Neural cell (in vitro differentiated cells): ENCODE measurements at regions not wholly inside any gene's neighbourhood (a gene's known extent, or its start where the extent isn't known, plus 50 kb on each side); places are given as distances from the start of the nearest gene placed in this dataset.
A peak's percentile ranks its signal among the peaks of the same experiment; 100 is the strongest.

Source experiments
- H2AFZ ChIP-seq: fragments of 200-600, 300-800 bp; sonication (generic), shearing (Covaris generic); 2 replicates; pipeline ENCODE4 v1.6.0; 2014; ENCODE audit warnings: low read depth, mild to moderate bottlenecking, antibody characterized with exemption, low read length, moderate library complexity
- H3F3A ChIP-seq: fragments of 200-600 bp; shearing (Covaris generic); 2 replicates; pipeline ENCODE4 v1.6.1; 2016; ENCODE audit warnings: mild to moderate bottlenecking, moderate library complexity, mixed read lengths, antibody characterized with exemption, low read length; ENCODE audit not compliant: insufficient read depth, poor library complexity, severe bottlenecking
- H3K27ac ChIP-seq: fragments of 200-600, 300-800 bp; sonication (generic), shearing (Covaris generic); 2 replicates; pipeline ENCODE4 v1.5.1; 2014; ENCODE audit warnings: mild to moderate bottlenecking, low read length, moderate library complexity
- H3K27me3 ChIP-seq: fragments of 300-800, 200-600 bp; sonication (generic), shearing (Covaris generic); 2 replicates; pipeline ENCODE4 v1.6.0; 2014; ENCODE audit warnings: mild to moderate bottlenecking, low read depth, low read length, moderate library complexity; ENCODE audit not compliant: insufficient read depth
- H3K36me3 ChIP-seq: fragments of 300-800, 200-600 bp; sonication (generic), shearing (Covaris generic); 2 replicates; pipeline ENCODE4 v1.5.1; 2014; ENCODE audit warnings: mild to moderate bottlenecking, antibody characterized with exemption, low read length, moderate library complexity; ENCODE audit not compliant: insufficient read depth
- H3K4me2 ChIP-seq: fragments of 300-800, 200-600 bp; sonication (generic), shearing (Covaris generic); 2 replicates; pipeline ENCODE4 v1.6.0; 2014; ENCODE audit warnings: mild to moderate bottlenecking, low read length
- H3K4me3 ChIP-seq: fragments of 300-800, 200-600 bp; sonication (generic), shearing (Covaris generic); 2 replicates; pipeline ENCODE4 v1.5.1; 2014; ENCODE audit warnings: mild to moderate bottlenecking, low read length, moderate library complexity
- H3K79me2 ChIP-seq: fragments of 200-600 bp; shearing (Covaris generic); replicated peaks from 2 replicates; pipeline ENCODE4 v1.6.0; 2014; ENCODE audit warnings: mild to moderate bottlenecking, low read length, moderate library complexity; ENCODE audit not compliant: insufficient read depth
- H3K9ac ChIP-seq: fragments of 300-800, 200-600 bp; sonication (generic), shearing (Covaris generic); 2 replicates; pipeline ENCODE4 v1.6.1; 2016; ENCODE audit warnings: mild to moderate bottlenecking, low read length, mixed read lengths
- H3K9me2 ChIP-seq: fragments of 200-600 bp; shearing (Covaris generic); 2 replicates; pipeline ENCODE4 v1.6.1; 2016; ENCODE audit warnings: mild to moderate bottlenecking, low read length, mixed read lengths; ENCODE audit not compliant: insufficient read depth
- H3K9me3 ChIP-seq: fragments of 200-600, 300-800 bp; sonication (generic), shearing (Covaris generic); 2 replicates; pipeline ENCODE4 v1.6.1; 2016; ENCODE audit warnings: mild to moderate bottlenecking, mixed run types, low read length, moderate library complexity, mixed read lengths
- H4K20me1 ChIP-seq: fragments of 200-600 bp; shearing (Covaris generic); 2 replicates; pipeline ENCODE4 v1.6.1; 2016; ENCODE audit warnings: mild to moderate bottlenecking, mixed run types; ENCODE audit not compliant: insufficient read depth
- CTCF ChIP-seq: fragments of 450-650 bp; IDR thresholded peaks from 2 replicates; pipeline ENCODE4 v1.5.1; 2014; ENCODE audit warnings: antibody characterized with exemption, mild to moderate bottlenecking, moderate library complexity; ENCODE audit not compliant: poor library complexity, severe bottlenecking
- EP300 ChIP-seq: fragments of 450-650 bp; conservative IDR thresholded peaks from 2 replicates; pipeline ENCODE4 v1.6.1; 2014; ENCODE audit warnings: antibody characterized with exemption, mild to moderate bottlenecking, moderate library complexity; ENCODE audit not compliant: poor library complexity, severe bottlenecking
- EZH2 ChIP-seq: fragments of 200-600, 300-800 bp; shearing (Covaris generic), sonication (generic); IDR thresholded peaks from 2 replicates; pipeline ENCODE4 v1.6.1; 2014; ENCODE audit warnings: antibody characterized with exemption, low read length, borderline replicate concordance, mild to moderate bottlenecking; ENCODE audit not compliant: insufficient read depth, poor library complexity, severe bottlenecking
- MXI1 ChIP-seq: fragments of 450-650 bp; conservative IDR thresholded peaks from 2 replicates; pipeline ENCODE4 v1.6.1; 2014; ENCODE audit warnings: antibody characterized with exemption, mild to moderate bottlenecking; ENCODE audit not compliant: poor library complexity, severe bottlenecking
- POLR2AphosphoS5 ChIP-seq: IDR thresholded peaks from 2 replicates; pipeline ENCODE4 v1.6.1; 2012
- RAD21 ChIP-seq: fragments of 450-650 bp; conservative IDR thresholded peaks from 2 replicates; pipeline ENCODE4 v1.6.1; 2014; ENCODE audit warnings: antibody characterized with exemption, mild to moderate bottlenecking, moderate library complexity
- REST ChIP-seq: IDR thresholded peaks from 2 replicates; pipeline ENCODE4 v1.6.1; 2012; ENCODE audit warnings: borderline replicate concordance
- SMC3 ChIP-seq: fragments of 450-650 bp; conservative IDR thresholded peaks from 2 replicates; pipeline ENCODE4 v1.6.1; 2014; ENCODE audit warnings: antibody characterized with exemption, mild to moderate bottlenecking, moderate library complexity; ENCODE audit not compliant: poor library complexity
- TAF1 ChIP-seq: IDR thresholded peaks from 2 replicates; pipeline ENCODE4 v1.6.1; 2012; ENCODE audit warnings: low read depth

- Histone ChIP-seq H3K9ac (no peak overlapping the region), H3K4me3 (no peak overlapping the region), H4K20me1 (no peaks in the 10 kb centered on the region), H3K9me3 (no peaks in the 10 kb centered on the region), H3K36me3 (no peaks in the 10 kb centered on the region), H3K79me2 (no peaks in the 10 kb centered on the region), H3K9me2 (no peaks in the 10 kb centered on the region), H3F3A (no peaks in the 10 kb centered on the region), H3K27me3 (no peaks in the 10 kb centered on the region), H3K4me2 (no peak overlapping the region), H3K27ac (no peak overlapping the region), H2AFZ (no peak overlapping the region)
- TF ChIP-seq REST = no peak
- TF ChIP-seq MXI1 = no peak
- no peak for TF ChIP-seq SMC3
- no peak for TF ChIP-seq TAF1
- no peak for TF ChIP-seq RAD21
- no peak for TF ChIP-seq POLR2AphosphoS5
- TF ChIP-seq CTCF = no peak
- TF ChIP-seq EZH2 = no peak
- TF ChIP-seq EP300 = no peak
Observed at GRCh38 chr2:4340536-4340935, 637.2 kb downstream of the DCDC2C start.

GRCh38 chr2:4346628-4347027, 643.3 kb downstream of the DCDC2C start:
- Histone ChIP-seq H3K36me3 (no peaks in the 10 kb centered on the region), H2AFZ (no peak overlapping the region), H3K9ac (no peak overlapping the region), H3K4me2 (no peak overlapping the region), H4K20me1 (no peaks in the 10 kb centered on the region), H3K9me2 (no peaks in the 10 kb centered on the region), H3F3A (no peaks in the 10 kb centered on the region), H3K4me3 (peak overlapping the region; percentile 8), H3K27me3 (no peaks in the 10 kb centered on the region), H3K79me2 (no peaks in the 10 kb centered on the region), H3K27ac (peak overlapping the region; percentile 37), H3K9me3 (no peaks in the 10 kb centered on the region)
- TF ChIP-seq MXI1 (no peak), EZH2 (no peak), EP300 (peak; percentile 54), REST (no peak), RAD21 (no peak), POLR2AphosphoS5 (peak; percentile 11), CTCF (no peak)
